ENCODE measurements at regions not wholly inside any gene's neighbourhood (a gene's known extent, or its start where the extent isn't known, plus 50 kb on each side); places are given as distances from the start of the nearest gene placed in this dataset.

DNA sequence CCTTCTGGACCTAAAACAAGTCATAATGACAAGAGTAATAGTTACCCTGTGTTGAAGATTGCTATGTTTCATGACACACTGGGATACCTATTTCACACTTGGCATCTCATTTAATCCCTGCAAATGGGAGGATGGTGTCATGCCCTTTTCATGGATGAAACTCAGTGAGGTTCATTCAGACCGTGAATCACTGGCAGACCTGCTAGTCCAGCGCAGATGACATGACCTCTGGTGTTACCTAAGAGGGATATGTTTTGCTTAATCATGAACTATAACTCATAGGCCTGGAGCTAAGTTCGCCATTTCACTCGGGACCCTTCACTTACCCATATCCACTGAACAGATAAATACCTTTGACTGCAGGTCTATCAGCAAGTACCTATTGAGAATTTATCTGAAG, 286.6 kb upstream of the FMN2 start:
- H2AFZ ChIP-seq: no peak overlapping the region
- no peaks in the 10 kb centered on the region for H3F3A ChIP-seq (ENCODE audit: insufficient read depth, low read depth)
- no peak overlapping the region for H3K27ac ChIP-seq
- no peak for TF ChIP-seq CTCF (conservative IDR thresholded peaks at IDR 0.05)
- no peak for TF ChIP-seq EZH2 (IDR thresholded peaks at IDR 0.05; ENCODE audit: low read depth)
- no peaks in the 10 kb centered on the region for H3K4me1 ChIP-seq (replicated peaks; ENCODE audit: insufficient read depth)
- H3K36me3 ChIP-seq (ENCODE audit: low read depth): no peaks in the 10 kb centered on the region
- intact Hi-C loops (cut with micrococcal nuclease; ENCODE audit: unreplicated experiment): no loop called here
- no peaks in the 10 kb centered on the region for H3K9me3 ChIP-seq (ENCODE audit: insufficient read depth, low read depth)
- H3K79me2 ChIP-seq (ENCODE audit: low read depth): no peaks in the 10 kb centered on the region
- no TSS peak for BruUV-seq (replicated peaks)
- H3K9me2 ChIP-seq (ENCODE audit: insufficient read depth): no peaks in the 10 kb centered on the region
- no peak overlapping the region for H3K4me3 ChIP-seq
- POLR2A ChIA-PET (ENCODE audit: unreplicated experiment): interaction anchor here (0.7 kb wide), 2 partner anchors 9 kb away, joined by 3 to 4 read pairs; no protein-coding TSS in a partner anchor
- no peak overlapping the region for H3K4me2 ChIP-seq
- DNase-seq: no peak
- CTCF ChIA-PET: interaction anchor here (0.6 kb wide), 1 partner anchor 527 kb away, joined by 3 read pairs; no protein-coding TSS in a partner anchor
- no peaks in the 10 kb centered on the region for H3K27me3 ChIP-seq (ENCODE audit: insufficient read depth, low read depth)
- H4K20me1 ChIP-seq (ENCODE audit: insufficient read depth): no peaks in the 10 kb centered on the region

GRCh38 chr1:239805851-239806772, 285.6 kb upstream of the FMN2 start:
- Histone ChIP-seq H3K4me1 (replicated peaks; ENCODE audit: insufficient read depth) (no peaks in the 10 kb centered on the region), H3K27ac (no peak overlapping the region), H3K4me3 (no peak overlapping the region), H3K9me3 (ENCODE audit: insufficient read depth, low read depth) (no peaks in the 10 kb centered on the region), H2AFZ (no peak overlapping the region), H4K20me1 (ENCODE audit: insufficient read depth) (no peaks in the 10 kb centered on the region), H3F3A (ENCODE audit: insufficient read depth, low read depth) (no peaks in the 10 kb centered on the region), H3K36me3 (ENCODE audit: low read depth) (no peaks in the 10 kb centered on the region), H3K9me2 (ENCODE audit: insufficient read depth) (no peaks in the 10 kb centered on the region), H3K4me2 (no peak overlapping the region), H3K27me3 (ENCODE audit: insufficient read depth, low read depth) (no peaks in the 10 kb centered on the region), H3K79me2 (ENCODE audit: low read depth) (no peaks in the 10 kb centered on the region)
- intact Hi-C loops (cut with micrococcal nuclease; ENCODE audit: unreplicated experiment): no loop called here
- TF ChIP-seq CTCF (conservative IDR thresholded peaks at IDR 0.05): no peak
- TF ChIP-seq EZH2 (IDR thresholded peaks at IDR 0.05; ENCODE audit: low read depth): no peak
- DNase-seq: no peak
- ChIA-PET CTCF (interaction anchor here (0.6 kb wide), 1 partner anchor 528 kb away, joined by 3 read pairs; no protein-coding TSS in a partner anchor), POLR2A (ENCODE audit: unreplicated experiment) (interaction anchor here (0.7 kb wide), 1 partner anchor 10 kb away, joined by 4 read pairs; no protein-coding TSS in a partner anchor)
- no TSS peak for BruUV-seq (replicated peaks)

- ChIA-PET POLR2A (ENCODE audit: unreplicated experiment) (no interaction called here), CTCF (no interaction called here)
- H3K27me3 ChIP-seq (ENCODE audit: insufficient read depth, low read depth): no peaks in the 10 kb centered on the region
- no peaks in the 10 kb centered on the region for H3K36me3 ChIP-seq (ENCODE audit: low read depth)
- TF ChIP-seq EZH2 (IDR thresholded peaks at IDR 0.05; ENCODE audit: low read depth) (no peak), CTCF (conservative IDR thresholded peaks at IDR 0.05) (no peak)
- H2AFZ ChIP-seq: no peak overlapping the region
- H3K4me2 ChIP-seq: no peak overlapping the region
- intact Hi-C loops (cut with micrococcal nuclease; ENCODE audit: unreplicated experiment): no loop called here
- H3K9me2 ChIP-seq (ENCODE audit: insufficient read depth): no peaks in the 10 kb centered on the region
- H3F3A ChIP-seq (ENCODE audit: insufficient read depth, low read depth): no peaks in the 10 kb centered on the region
- H3K79me2 ChIP-seq (ENCODE audit: low read depth): no peaks in the 10 kb centered on the region
- H3K9me3 ChIP-seq (ENCODE audit: insufficient read depth, low read depth): no peaks in the 10 kb centered on the region
- H3K4me1 ChIP-seq (replicated peaks; ENCODE audit: insufficient read depth): no peaks in the 10 kb centered on the region
- no peak for DNase-seq
- H3K4me3 ChIP-seq: no peak overlapping the region
- H3K27ac ChIP-seq: no peak overlapping the region
- no TSS peak for BruUV-seq (replicated peaks)
- H4K20me1 ChIP-seq (ENCODE audit: insufficient read depth): no peaks in the 10 kb centered on the region
Observed at GRCh38 chr1:239806897-239807296, 284.8 kb upstream of the FMN2 start.

All from PC-9 (cell line).